ENCODE measurements at regions not wholly inside any gene's neighbourhood (a gene's known extent, or its start where the extent isn't known, plus 50 kb on each side); places are given as distances from the start of the nearest gene placed in this dataset.

DNA sequence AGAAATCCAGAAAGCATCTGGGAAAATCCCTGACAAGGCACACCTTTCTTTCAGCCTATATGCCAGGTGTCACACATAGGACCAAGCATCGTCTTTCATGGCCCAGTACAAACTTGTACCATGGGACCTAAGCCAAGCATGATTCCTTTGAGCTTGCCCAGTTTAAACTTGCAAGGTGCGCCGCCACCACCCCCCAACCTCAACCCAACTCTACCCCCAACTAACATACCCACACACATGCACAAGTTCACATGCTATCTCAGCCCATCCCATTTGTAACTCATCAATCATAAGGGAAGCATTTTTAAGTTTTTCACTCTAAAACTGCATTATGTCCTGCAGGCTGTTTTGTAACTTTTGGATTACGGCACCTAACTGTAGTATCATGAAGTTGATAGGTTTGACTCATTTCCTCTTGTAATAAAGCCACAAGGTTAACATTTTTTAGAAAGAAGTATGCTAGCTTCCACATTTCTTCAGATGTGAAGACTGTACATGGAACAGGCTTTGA is 145.9 kb upstream of the FST start:
- TF ChIP-seq POLR2A (IDR thresholded peaks at IDR 0.05) (no peak), CTCF (IDR thresholded peaks at IDR 0.05) (no peak)

Measured in breast epithelium (tissue), 3 donors.